ENCODE measurements at regions not wholly inside any gene's neighbourhood (a gene's known extent, or its start where the extent isn't known, plus 50 kb on each side); places are given as distances from the start of the nearest gene placed in this dataset.

GRCh38 chr11:127843483-127844396, 743.6 kb downstream of the ETS1 start:
- TF ChIP-seq CTCF (IDR thresholded peaks at IDR 0.05) (peak in 2 of 4 experiments; percentile 19 to 21), POLR2A (IDR thresholded peaks at IDR 0.05) (no peak)

Measured in uterus (tissue), 2 donors.